ENCODE measurements at regions not wholly inside any gene's neighbourhood (a gene's known extent, or its start where the extent isn't known, plus 50 kb on each side); places are given as distances from the start of the nearest gene placed in this dataset.
A peak's percentile ranks its signal among the peaks of the same experiment; 100 is the strongest.

DNA sequence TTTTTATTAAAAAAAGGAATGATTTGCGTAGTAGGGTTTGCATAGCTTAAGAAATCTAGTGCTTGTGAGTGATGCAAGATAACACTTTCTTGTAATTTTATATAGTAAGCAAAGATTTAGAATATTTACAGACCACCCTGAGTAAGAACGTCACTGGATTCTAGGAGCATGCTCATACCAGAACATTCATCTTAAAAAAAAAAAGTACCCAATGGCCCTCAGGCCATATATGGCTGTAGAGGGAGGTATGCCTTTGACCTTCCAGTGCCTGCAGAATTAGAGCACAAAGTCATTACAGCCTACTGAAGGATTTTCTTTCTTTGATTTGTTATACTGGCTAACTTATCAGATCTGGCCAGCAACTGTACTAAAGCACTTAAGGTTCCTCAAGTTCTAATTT, 236.3 kb upstream of the GYPA start:
- Histone ChIP-seq H3K9me3 (ENCODE audit: insufficient read depth in 2 of 2, low read depth in 1 of 2, low read length in 1 of 2) (no peaks in the 10 kb centered on the region), H3K4me1 (replicated peaks in 1 of 4; ENCODE audit: control insufficient read depth in 3 of 4, insufficient read depth in 4 of 4, low read length in 3 of 4) (no peaks in the 10 kb centered on the region), H3K4me2 (ENCODE audit: insufficient read depth in 1 of 2, low read depth in 2 of 2, low read length in 2 of 2) (no peak overlapping the region), H3K27ac (ENCODE audit: low read depth, low read length) (no peak overlapping the region), H3K14ac (ENCODE audit: insufficient read length) (no peak overlapping the region), H4K91ac (replicated peaks; ENCODE audit: insufficient read length, low read length) (no peak overlapping the region), H4K8ac (ENCODE audit: extremely low read depth, insufficient read depth, low read length) (no peak overlapping the region), H2BK15ac (ENCODE audit: low read length) (no peak overlapping the region), H4K5ac (ENCODE audit: insufficient read length, low read depth, low read length) (no peak overlapping the region), H3K56ac (replicated peaks; ENCODE audit: insufficient read length, low read depth, low read length) (no peak overlapping the region), H2AK5ac (ENCODE audit: low read depth, low read length) (no peak overlapping the region), H3K18ac (ENCODE audit: extremely low read depth, low read length) (no peak overlapping the region), H3K9ac (replicated peaks in 1 of 4; ENCODE audit: extremely low read depth in 1 of 4, low read depth in 3 of 4, low read length in 3 of 4) (no peak overlapping the region), H3K23me2 (ENCODE audit: low read depth, low read length) (no peaks in the 10 kb centered on the region), H3K4ac (replicated peaks; ENCODE audit: insufficient read length, low read depth, low read length) (no peak overlapping the region), H3K23ac (ENCODE audit: insufficient read length) (no peak overlapping the region), H3K27me3 (replicated peaks in 1 of 4; ENCODE audit: control insufficient read depth in 3 of 4, extremely low read depth in 1 of 4, insufficient read depth in 3 of 4, low read length in 3 of 4) (no peaks in the 10 kb centered on the region), H2BK12ac (ENCODE audit: low read depth, low read length) (no peak overlapping the region), H2BK120ac (replicated peaks; ENCODE audit: low read depth, low read length) (no peak overlapping the region), H2AFZ (ENCODE audit: low read length) (no peak overlapping the region), H3K36me3 (ENCODE audit: control insufficient read depth in 2 of 4, insufficient read depth in 4 of 4, low read length in 3 of 4) (no peaks in the 10 kb centered on the region), H3K79me2 (ENCODE audit: control insufficient read depth in 1 of 2, insufficient read depth in 2 of 2, low read length in 2 of 2) (no peaks in the 10 kb centered on the region), H3K4me3 (ENCODE audit: extremely low read depth in 1 of 4, insufficient read depth in 2 of 4, low read depth in 3 of 4, low read length in 4 of 4) (no peak overlapping the region), H4K20me1 (replicated peaks in 1 of 2; ENCODE audit: control insufficient read depth in 1 of 2, insufficient read depth in 2 of 2, low read length in 2 of 2) (no peaks in the 10 kb centered on the region), H2BK20ac (ENCODE audit: low read length) (no peak overlapping the region), H2BK5ac (ENCODE audit: low read depth, low read length) (no peak overlapping the region), H3K79me1 (ENCODE audit: low read depth, low read length) (no peaks in the 10 kb centered on the region)
- POLR2A ChIA-PET (ENCODE audit: partially characterized antibody) = no interaction called here
- DNase-seq (ENCODE audit: low read depth in 1 of 2, low spot score in 2 of 2) (no peak), FAIRE-seq (no peak)
- WGBS, 2 experiments (ENCODE audit: extremely low coverage in 1 of 2, insufficient coverage in 1 of 2, insufficient read length in 1 of 2, insufficient replicate concordance in 2 of 2, low coverage in 1 of 2, low lambda C conversion rate in 2 of 2, missing lambda C conversion rate in 1 of 2) = 83% methylated on average over 2 of the region's 2 CpGs; no CpG with 5 or more reads in 1 of the 2 experiments
- TF ChIP-seq, protein P1, sequence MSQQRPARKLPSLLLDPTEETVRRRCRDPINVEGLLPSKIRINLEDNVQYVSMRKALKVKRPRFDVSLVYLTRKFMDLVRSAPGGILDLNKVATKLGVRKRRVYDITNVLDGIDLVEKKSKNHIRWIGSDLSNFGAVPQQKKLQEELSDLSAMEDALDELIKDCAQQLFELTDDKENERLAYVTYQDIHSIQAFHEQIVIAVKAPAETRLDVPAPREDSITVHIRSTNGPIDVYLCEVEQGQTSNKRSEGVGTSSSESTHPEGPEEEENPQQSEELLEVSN (IDR thresholded peaks at IDR 0.05) = no peak
- TF ChIP-seq SRF (IDR thresholded peaks at IDR 0.05; ENCODE audit: low read depth, low read length) = peak; percentile 90
- CTCF ChIA-PET (ENCODE audit: partially characterized antibody) = interaction anchor here (1.0 kb wide), 1 partner anchor 45 kb away, joined by 3 read pairs; no protein-coding TSS in a partner anchor

All from H1 (cell line).